ENCODE measurements at regions not wholly inside any gene's neighbourhood (a gene's known extent, or its start where the extent isn't known, plus 50 kb on each side); places are given as distances from the start of the nearest gene placed in this dataset.
"Not testable (repeated sequence)": the region's sequence is repeated elsewhere in the genome, so short reads cannot be mapped to it uniquely, and the experiment has no call there.

- no peak for DNase-seq
Observed at GRCh38 chr14:84959851-84960520, 570.0 kb upstream of the FLRT2 start.

- peak in 2 of 14 donors; percentile 1 to 2 for DNase-seq
Observed at GRCh38 chr14:84961637-84962036, 568.3 kb upstream of the FLRT2 start.

- no peak for DNase-seq
Observed at GRCh38 chr14:84963518-84963917, 566.4 kb upstream of the FLRT2 start.

GRCh38 chr14:84965279-84965678, 564.7 kb upstream of the FLRT2 start:
- DNase-seq = no peak

GRCh38 chr14:84969501-84969900, 560.4 kb upstream of the FLRT2 start:
- DNase-seq = no peak

GRCh38 chr14:84975241-84975902, 554.6 kb upstream of the FLRT2 start:
- DNase-seq = no peak

GRCh38 chr14:84976805-84977204, 553.1 kb upstream of the FLRT2 start:
- no peak for DNase-seq

- DNase-seq = no peak
Observed at GRCh38 chr14:84987042-84987441, 542.9 kb upstream of the FLRT2 start.

- no peak for DNase-seq
Observed at GRCh38 chr14:84988357-84988756, 541.6 kb upstream of the FLRT2 start.

GRCh38 chr14:84991021-84991420, 538.9 kb upstream of the FLRT2 start:
- no peak for DNase-seq

GRCh38 chr14:84998216-84998615, 531.7 kb upstream of the FLRT2 start:
- no peak for DNase-seq

- DNase-seq = no peak
Observed at GRCh38 chr14:85002846-85003245, 527.1 kb upstream of the FLRT2 start.

GRCh38 chr14:85003805-85004204, 526.1 kb upstream of the FLRT2 start:
- no peak for DNase-seq

- DNase-seq = no peak
Observed at GRCh38 chr14:85009506-85009905, 520.4 kb upstream of the FLRT2 start.

GRCh38 chr14:85010186-85010585, 519.8 kb upstream of the FLRT2 start:
- no peak for DNase-seq

GRCh38 chr14:85016496-85016895, 513.4 kb upstream of the FLRT2 start:
- DNase-seq = no peak

GRCh38 chr14:85023866-85024265, 506.1 kb upstream of the FLRT2 start:
- not testable (repeated sequence) for DNase-seq

- DNase-seq = no peak
Observed at GRCh38 chr14:85024931-85025330, 505.0 kb upstream of the FLRT2 start.

- DNase-seq = no peak
Observed at GRCh38 chr14:85027681-85028370, 502.1 kb upstream of the FLRT2 start.

- no peak for DNase-seq
Observed at GRCh38 chr14:85037411-85037810, 492.5 kb upstream of the FLRT2 start.

- DNase-seq = no peak
Observed at GRCh38 chr14:85038526-85039352, 491.2 kb upstream of the FLRT2 start.

GRCh38 chr14:85039353-85039626, 490.7 kb upstream of the FLRT2 start:
- DNase-seq = no peak

GRCh38 chr14:85040046-85040685, 489.8 kb upstream of the FLRT2 start:
- DNase-seq = no peak
